NAMALWA (cell line): ENCODE measurements at regions not wholly inside any gene's neighbourhood (a gene's known extent, or its start where the extent isn't known, plus 50 kb on each side); places are given as distances from the start of the nearest gene placed in this dataset.

Experiments
- DNase-seq: peaks from one replicate; pipeline ENCODE4 v3.0.0-alpha.2; 2015; ENCODE audit warnings: low spot score

- DNase-seq, result no peak
Measured at GRCh38 chr2:133812826-133813617, 244.8 kb upstream of the NCKAP5 start.

DNA sequence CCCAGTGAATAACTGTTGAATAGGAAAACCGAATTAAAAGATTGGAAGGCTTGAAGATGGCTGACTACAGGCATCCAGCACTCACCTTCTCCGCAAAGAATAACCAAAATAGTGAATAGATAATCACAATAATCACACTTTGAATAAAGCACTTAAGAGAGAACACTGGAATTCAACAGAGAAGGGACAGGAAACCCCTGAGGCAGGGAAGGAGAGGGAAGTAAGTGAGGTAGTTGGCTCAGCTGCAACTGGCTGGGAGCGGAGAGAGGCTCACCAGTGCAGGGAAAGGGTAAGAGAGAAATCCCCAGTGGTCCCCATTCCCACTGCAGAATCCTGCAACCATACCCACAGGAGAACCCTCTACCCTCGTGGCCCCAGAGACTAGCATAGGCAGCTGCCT, 246.6 kb upstream of the NCKAP5 start:
- DNase-seq, result no peak

DNA sequence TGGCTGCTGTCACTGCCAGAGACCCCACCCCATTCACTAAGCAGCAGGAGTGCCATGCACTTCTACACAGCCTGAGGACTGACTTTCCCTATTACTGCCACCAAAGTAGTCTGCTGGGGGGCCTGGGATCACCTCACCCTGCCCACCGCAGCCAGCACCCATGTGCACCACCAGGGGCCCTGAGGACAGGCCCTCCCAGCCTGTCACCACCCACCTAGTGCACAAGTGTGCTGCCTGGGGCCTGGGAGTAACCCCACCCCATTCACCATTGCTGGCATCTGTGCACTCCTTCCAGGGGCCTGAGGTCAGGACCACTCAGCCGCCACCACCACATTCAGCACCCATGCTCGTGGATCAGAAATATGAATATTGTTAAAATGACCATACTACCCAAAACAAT, 247.8 kb upstream of the NCKAP5 start:
- no peak for DNase-seq

- no peak for DNase-seq
Measured at GRCh38 chr2:133817680-133818566, 249.7 kb upstream of the NCKAP5 start.

DNA sequence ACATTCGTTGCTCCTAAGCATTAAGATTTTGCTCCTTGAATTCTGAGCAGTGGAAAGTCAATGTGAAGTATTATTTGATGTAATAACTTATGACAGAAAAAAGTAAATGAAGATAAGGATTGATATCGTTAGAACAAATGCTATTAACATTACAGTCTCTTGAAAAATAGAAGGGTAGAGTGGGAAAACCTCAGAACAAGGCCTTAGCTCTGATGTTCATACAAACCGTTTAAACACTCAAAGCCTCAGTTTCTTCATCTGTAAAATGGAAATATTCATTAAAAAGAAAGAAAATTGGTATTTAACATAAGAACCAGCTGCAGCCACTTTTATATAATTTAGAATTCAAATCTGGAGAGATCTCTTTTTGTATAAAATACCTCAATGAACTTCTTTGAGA, 250.4 kb upstream of the NCKAP5 start:
- no peak for DNase-seq

DNA sequence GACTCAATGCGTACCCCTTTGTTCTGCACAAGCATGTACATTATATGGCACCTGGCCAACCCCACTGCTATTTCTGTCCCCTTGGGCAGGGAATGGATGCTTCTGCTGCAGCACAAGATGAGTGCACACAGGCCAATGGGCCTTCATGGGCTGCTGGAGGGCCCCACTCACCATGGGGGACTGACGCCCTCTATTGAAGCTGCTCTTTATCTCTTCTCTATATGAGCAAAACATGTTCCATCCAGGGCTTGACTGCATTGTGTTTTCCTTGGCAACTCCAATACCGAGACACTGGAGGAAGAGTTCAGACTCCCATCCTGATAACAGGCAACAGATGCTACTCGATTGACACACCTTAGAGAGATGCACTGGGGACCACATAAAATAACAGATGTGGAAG, 251.6 kb upstream of the NCKAP5 start:
- no peak for DNase-seq

DNA sequence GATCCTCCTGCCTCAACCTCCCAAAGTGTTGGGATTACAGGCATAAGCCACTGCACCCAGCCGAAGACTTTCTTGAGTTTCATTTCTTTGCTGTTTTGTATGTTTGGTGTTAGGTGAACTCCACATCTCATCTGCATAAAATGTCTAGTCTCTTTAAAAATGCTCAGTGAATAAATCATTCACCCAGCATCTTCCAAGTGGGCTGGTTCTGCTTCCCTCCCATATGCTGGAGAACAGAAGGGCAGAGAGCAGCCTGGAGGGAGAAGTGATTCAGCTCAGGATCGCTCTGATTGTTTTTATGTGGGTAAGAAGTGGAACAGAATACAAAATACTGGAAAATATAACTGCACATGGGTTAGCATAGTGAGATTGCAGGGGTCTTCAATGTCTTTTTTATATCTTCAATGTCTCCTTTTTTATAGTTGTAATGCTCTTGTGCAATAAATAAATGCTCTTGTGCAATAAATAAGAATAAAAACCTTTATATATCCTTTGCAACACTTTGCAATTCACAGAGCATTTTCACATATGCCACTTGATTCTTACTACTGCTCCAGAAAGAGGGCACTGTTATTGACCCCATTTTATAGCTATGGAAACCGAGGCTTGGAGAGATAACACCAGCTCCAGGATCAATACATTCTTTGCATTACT, 253.0 kb upstream of the NCKAP5 start:
- no peak for DNase-seq

GRCh38 chr2:133822517-133823225, 254.4 kb upstream of the NCKAP5 start:
- no peak for DNase-seq

DNA sequence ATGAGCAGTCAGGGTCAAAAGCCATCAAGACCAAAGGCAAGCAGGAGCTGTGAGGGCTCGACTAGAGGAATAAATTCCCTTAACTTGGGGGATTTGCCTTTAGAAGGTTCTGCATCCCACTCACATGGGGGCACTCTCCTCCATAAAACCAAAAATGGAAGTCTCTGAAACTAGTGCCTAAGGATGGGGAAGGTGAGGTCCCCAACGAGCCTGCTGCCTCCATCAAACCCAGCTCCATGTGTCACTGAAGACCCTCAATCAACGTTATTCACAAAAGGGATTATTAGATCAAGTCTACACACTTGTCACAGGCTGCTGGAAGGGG, 254.9 kb upstream of the NCKAP5 start:
- no peak for DNase-seq

GRCh38 chr2:133824869-133825268, 256.6 kb upstream of the NCKAP5 start:
- no peak for DNase-seq

DNA sequence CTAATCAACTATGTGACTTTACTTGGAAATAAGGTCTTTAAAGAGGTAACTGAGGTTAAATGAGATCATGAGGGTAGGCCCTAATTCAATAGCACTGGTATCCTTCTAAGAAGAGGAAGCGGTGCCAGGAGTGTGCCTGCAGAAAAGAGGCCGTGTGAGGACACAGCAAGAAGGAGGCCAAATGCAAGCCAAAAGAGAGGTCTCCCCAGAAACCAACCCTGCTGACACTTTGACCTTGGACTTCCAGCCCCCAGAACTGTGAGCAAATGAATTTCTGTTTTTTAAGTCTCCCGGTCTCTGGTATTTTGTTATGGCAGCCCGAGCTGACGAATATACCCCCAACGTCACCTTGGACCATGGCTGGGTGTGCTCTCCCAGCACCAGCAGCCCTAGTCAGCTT, 257.5 kb upstream of the NCKAP5 start:
- DNase-seq, result no peak

DNA sequence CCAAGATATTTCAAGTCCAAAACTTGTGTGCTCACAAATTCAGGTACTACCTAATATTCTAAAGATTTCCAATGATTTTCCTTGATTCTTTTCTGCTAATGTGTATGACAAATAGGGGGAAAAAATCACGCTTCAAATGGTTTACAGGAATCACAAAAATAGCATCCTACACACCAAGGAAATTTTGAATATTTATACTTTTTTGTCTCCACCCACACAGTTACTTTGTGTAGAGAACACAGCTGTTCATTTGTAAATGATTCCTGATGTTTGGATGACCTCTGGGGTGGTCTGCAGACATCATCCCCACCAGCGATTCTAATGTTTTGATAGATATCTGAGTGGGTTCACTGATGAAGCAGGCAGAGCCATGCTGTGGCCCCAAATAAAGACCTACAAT, 260.6 kb upstream of the NCKAP5 start:
- DNase-seq, result no peak

- no peak for DNase-seq
Measured at GRCh38 chr2:133829450-133830020, 261.3 kb upstream of the NCKAP5 start.

DNA sequence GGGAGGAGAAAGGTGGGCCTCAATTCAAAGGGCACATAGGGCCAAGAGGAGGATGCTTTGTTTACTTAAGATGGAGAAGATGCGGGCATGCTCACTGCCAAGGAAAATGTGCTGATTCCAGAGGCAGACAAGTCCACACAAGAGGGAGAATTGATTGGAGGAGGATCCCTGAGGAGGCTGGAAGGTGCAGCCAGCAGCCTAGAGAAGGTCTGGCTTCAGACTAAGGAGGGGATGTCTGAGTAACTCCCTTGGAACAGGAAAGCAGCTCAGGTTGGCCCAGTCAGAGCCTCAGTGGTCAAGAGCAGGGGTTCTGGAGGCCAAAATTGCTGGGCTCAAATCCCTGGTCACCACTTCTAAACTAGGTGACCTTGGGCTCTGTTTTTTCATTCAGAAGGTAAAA, 265.5 kb upstream of the NCKAP5 start:
- DNase-seq, result no peak

DNA sequence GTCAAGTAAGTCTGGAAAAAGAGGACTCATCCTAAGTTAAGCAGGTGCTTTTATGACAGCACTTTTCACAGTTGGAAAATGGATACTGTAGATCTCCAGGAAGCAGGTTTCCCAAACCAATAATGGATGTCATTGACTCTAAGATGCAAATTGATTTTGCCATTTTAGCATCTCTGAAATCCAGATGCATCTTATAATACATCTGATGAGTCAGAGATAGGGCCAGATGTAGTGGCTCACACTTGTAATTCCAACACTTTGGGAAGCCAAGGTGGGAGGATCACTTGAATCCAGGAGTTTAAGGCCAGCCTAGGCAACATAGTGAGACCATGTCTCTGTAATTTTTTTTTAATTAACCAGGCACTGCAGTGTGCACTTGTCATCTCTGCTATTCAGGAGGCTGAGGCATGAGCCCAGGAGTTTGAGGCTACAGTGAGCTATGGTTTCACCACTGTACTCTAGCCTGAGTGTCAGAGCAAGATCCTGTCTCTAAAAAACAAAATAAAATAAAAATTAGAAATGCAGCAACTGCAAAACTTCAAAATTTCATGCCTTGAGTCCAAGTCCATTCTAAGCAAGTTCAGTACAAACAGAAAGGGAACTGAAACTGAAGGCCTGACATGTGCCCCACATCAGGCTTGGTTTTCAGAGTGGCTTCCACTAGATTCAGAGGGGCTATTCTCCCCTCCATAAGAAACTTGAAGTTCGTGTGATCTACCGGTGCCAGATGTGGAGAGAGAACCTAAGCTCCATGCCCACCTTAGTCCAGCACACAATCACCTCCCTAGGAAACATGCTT, 267.8 kb upstream of the NCKAP5 start:
- peak; percentile 15 for DNase-seq

DNA sequence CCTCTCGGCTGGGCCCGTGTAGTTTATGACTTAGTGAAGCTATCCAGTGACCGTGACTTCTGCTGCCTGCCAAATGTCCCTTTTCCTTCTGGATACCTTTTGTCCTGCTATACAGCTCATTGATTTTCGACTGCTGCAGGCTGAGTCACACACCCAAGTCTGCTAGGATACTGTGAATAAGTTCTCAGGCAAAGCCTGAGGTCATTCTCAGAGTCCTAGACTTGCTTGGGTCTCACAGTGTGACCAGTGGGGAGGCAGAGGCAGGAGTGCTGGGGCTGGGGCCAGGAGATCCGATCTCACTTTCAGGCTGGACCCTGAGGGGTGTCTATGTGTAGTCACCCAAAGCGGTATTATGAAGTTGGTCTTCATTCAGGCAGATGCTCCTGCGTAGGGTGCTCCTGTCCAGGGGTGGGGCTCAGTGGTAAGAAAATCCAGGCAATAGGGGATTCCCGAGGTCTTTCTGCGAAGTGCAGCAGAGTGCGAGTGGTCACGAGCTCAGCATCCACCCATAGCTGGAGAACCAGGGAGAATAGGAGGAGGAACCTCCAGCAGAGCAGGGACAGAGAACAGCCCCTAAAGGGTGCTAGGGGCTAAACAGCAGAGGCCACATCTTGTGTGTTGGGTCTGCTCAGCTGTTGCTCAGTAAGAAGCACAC, 268.6 kb upstream of the NCKAP5 start:
- DNase-seq, result no peak

- DNase-seq, result no peak
Measured at GRCh38 chr2:133837441-133838094, 269.3 kb upstream of the NCKAP5 start.

DNA sequence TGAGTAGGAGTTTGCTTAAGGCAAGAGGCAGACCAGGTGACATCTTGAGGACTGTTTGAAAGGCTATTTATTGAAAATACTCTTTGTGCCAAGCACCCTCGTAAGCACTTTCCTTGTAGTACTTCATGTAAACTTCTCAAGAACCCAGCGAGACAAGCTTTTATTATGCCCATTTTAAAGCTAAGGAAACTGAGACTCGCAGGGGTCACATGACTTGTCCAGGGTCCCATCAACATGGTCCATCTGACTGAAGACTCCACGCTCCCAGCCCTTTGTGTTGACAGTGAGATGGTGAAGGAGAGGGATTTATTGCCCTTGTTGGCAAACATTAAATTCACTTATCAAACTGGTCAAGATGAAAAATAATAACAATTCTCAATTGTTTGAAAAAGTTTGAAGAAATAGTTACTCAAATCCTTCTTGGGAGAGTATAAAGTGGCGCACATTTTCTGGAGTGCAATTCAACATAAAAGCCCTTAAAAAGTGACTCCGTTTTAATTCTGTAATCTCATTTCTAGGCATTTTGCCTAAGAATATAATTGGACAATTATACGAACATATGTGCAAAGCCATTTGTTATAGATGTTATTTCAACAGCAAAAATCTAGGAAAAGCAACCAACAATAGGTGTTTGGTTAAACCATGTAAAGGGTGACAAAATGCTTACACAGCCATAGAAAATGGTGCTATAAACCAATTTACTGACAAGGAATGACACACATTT, 270.5 kb upstream of the NCKAP5 start:
- no peak for DNase-seq

DNA sequence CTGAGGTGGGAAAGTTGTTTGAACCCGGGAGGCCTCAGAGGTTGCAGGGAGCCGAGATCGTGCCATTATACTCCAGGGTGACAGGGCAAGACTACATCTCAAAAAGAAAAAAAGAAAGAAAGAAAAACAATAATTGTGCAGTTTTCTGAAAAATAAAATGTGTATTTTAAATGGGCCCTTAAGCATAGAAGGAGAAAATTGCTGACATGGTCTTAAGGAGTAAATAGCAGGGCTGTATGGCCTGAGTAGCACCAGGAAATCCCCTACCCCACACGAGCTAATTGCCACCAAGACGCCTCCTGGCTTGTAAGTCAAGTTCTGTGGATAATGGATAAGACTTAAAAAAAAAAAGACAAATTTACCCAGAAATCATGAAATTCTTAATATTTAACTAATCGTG, 271.4 kb upstream of the NCKAP5 start:
- DNase-seq, result no peak
